Choroid plexus epithelial cell (primary cell): ENCODE measurements at regions not wholly inside any gene's neighbourhood (a gene's known extent, or its start where the extent isn't known, plus 50 kb on each side); places are given as distances from the start of the nearest gene placed in this dataset.

ENCODE experiments used
- DNase-seq: peaks from one replicate; pipeline ENCODE4 v3.0.0-alpha.2; 2010; ENCODE audit warnings: low read depth
- H3K4me3 ChIP-seq: 2 replicates; pipeline ENCODE4 v1.5.1; 2011; ENCODE audit warnings: low read depth, mild to moderate bottlenecking, control low read depth, low read length, moderate library complexity
- CTCF ChIP-seq: conservative IDR thresholded peaks from 2 replicates; pipeline ENCODE4 v1.5.1; 2011; ENCODE audit warnings: low read depth, mild to moderate bottlenecking, control low read depth, inconsistent platforms, low read length, moderate library complexity

GRCh38 chr13:79772811-79773210 is 291.9 kb downstream of the NDFIP2 start:
- TF ChIP-seq CTCF, result no peak
- peak; percentile 18 for DNase-seq
- no peak overlapping the region for H3K4me3 ChIP-seq

GRCh38 chr13:79771493-79771892 is 290.5 kb downstream of the NDFIP2 start:
- no peak for TF ChIP-seq CTCF
- DNase-seq, result no peak
- H3K4me3 ChIP-seq, result no peak overlapping the region

- no peak for DNase-seq
- H3K4me3 ChIP-seq, result no peak overlapping the region
- no peak for TF ChIP-seq CTCF
Observed at GRCh38 chr13:79770056-79770455, 289.1 kb downstream of the NDFIP2 start.

GRCh38 chr13:79767126-79767525 is 286.2 kb downstream of the NDFIP2 start:
- peak; percentile 49 for DNase-seq
- no peak for TF ChIP-seq CTCF

GRCh38 chr13:79765331-79765730 is 284.4 kb downstream of the NDFIP2 start:
- TF ChIP-seq CTCF, result no peak
- no peak for DNase-seq
- no peak overlapping the region for H3K4me3 ChIP-seq

More at GRCh38 chr13:79767126-79767525, 286.2 kb downstream of the NDFIP2 start:
- no peak overlapping the region for H3K4me3 ChIP-seq

- H3K4me3 ChIP-seq, result no peak overlapping the region
- no peak for TF ChIP-seq CTCF
Observed at GRCh38 chr13:79749984-79750551, 269.1 kb downstream of the NDFIP2 start.

GRCh38 chr13:79749566-79749965 is 268.6 kb downstream of the NDFIP2 start:
- no peak for DNase-seq
- TF ChIP-seq CTCF, result no peak
- H3K4me3 ChIP-seq, result no peak overlapping the region

More at GRCh38 chr13:79749984-79750551, 269.1 kb downstream of the NDFIP2 start:
- peak; percentile 100 for DNase-seq
